OCI-LY3 (cell line): ENCODE measurements at regions not wholly inside any gene's neighbourhood (a gene's known extent, or its start where the extent isn't known, plus 50 kb on each side); places are given as distances from the start of the nearest gene placed in this dataset.

Experiments used
- H2AFZ ChIP-seq: fragments of 200-600, 300-600 bp; shearing (Covaris generic); 2 replicates; pipeline ENCODE4 v1.6.0; 2014; ENCODE audit warnings: antibody characterized with exemption, low read depth, low read length
- H3K27ac ChIP-seq: fragments of 200-600, 300-600 bp; sonication (generic); 2 replicates; pipeline ENCODE4 v1.5.1; 2014; ENCODE audit warnings: mild to moderate bottlenecking, low read length, moderate library complexity, mixed read lengths
- H3K27me3 ChIP-seq: fragments of 200-600, 300-600 bp; sonication (generic); 2 replicates; pipeline ENCODE4 v1.6.1; 2014; ENCODE audit warnings: low read depth, low read length, mixed read lengths
- H3K36me3 ChIP-seq: fragments of 200-600, 300-600 bp; sonication (generic); replicated peaks from 2 replicates; pipeline ENCODE3; 2014; ENCODE audit warnings: low read depth, low read length, mixed read lengths
- H3K4me1 ChIP-seq: fragments of 300-600, 200-600 bp; sonication (generic); 2 replicates; pipeline ENCODE4 v1.6.1; 2014; ENCODE audit warnings: low read length, mixed read lengths
- H3K4me2 ChIP-seq: fragments of 200-600, 300-600 bp; sonication (generic); 2 replicates; pipeline ENCODE4 v1.6.1; 2014; ENCODE audit warnings: low read length, mixed read lengths
- H3K4me3 ChIP-seq: fragments of 300-600, 200-600 bp; sonication (generic); 2 replicates; pipeline ENCODE4 v1.5.1; 2014; ENCODE audit warnings: antibody characterized with exemption, mild to moderate bottlenecking, low read length, moderate library complexity
- H3K79me2 ChIP-seq: fragments of 300-600, 200-600 bp; shearing (Covaris generic); 2 replicates; pipeline ENCODE4 v1.6.1; 2014; ENCODE audit warnings: mild to moderate bottlenecking, low read length, mixed read lengths
- H3K9ac ChIP-seq: fragments of 300-600, 200-600 bp; shearing (Covaris generic); 2 replicates; pipeline ENCODE4 v1.6.0; 2014; ENCODE audit warnings: mild to moderate bottlenecking, low read length, moderate library complexity
- H3K9me3 ChIP-seq: fragments of 200-600, 300-600 bp; shearing (Covaris generic); 2 replicates; pipeline ENCODE4 v1.6.1; 2014; ENCODE audit warnings: low read length, mixed read lengths; ENCODE audit not compliant: insufficient read depth
- H4K20me1 ChIP-seq: fragments of 200-600, 300-600 bp; sonication (generic); 2 replicates; pipeline ENCODE4 v1.6.1; 2016; ENCODE audit warnings: low read length, mixed read lengths; ENCODE audit not compliant: insufficient read depth
- CTCF ChIP-seq: fragments of 200-600, 300-600 bp; sonication (generic); IDR thresholded peaks from 2 replicates; pipeline ENCODE4 v1.5.1; 2014; ENCODE audit warnings: antibody characterized with exemption, low read length, low read depth
- EZH2phosphoT487 ChIP-seq: fragments of 200-600 bp; shearing (Covaris generic); IDR thresholded peaks from 2 replicates; pipeline ENCODE4 v1.6.1; 2018; ENCODE audit warnings: antibody characterized with exemption, mixed run types, low read depth

- H3K36me3 ChIP-seq = no peaks in the 10 kb centered on the region
- no peaks in the 10 kb centered on the region for H3K4me1 ChIP-seq
- no peak overlapping the region for H2AFZ ChIP-seq
- H3K4me2 ChIP-seq = no peak overlapping the region
- H3K9me3 ChIP-seq = no peaks in the 10 kb centered on the region
- TF ChIP-seq EZH2phosphoT487 (no peak), CTCF (no peak)
- no peaks in the 10 kb centered on the region for H3K27me3 ChIP-seq
- H3K4me3 ChIP-seq = no peak overlapping the region
- H3K9ac ChIP-seq = no peak overlapping the region
- H3K79me2 ChIP-seq = no peaks in the 10 kb centered on the region
- no peak overlapping the region for H3K27ac ChIP-seq
- H4K20me1 ChIP-seq = no peaks in the 10 kb centered on the region
Measured at GRCh38 chr3:166714206-166714605, 665.9 kb downstream of the ZBBX start.

GRCh38 chr3:166713787-166714186 lies 666.3 kb downstream of the ZBBX start:
- no peak overlapping the region for H2AFZ ChIP-seq
- no peaks in the 10 kb centered on the region for H3K9me3 ChIP-seq
- H3K9ac ChIP-seq = no peak overlapping the region
- H3K4me3 ChIP-seq = no peak overlapping the region
- H3K79me2 ChIP-seq = no peaks in the 10 kb centered on the region
- no peaks in the 10 kb centered on the region for H3K36me3 ChIP-seq
- no peaks in the 10 kb centered on the region for H3K4me1 ChIP-seq
- H3K27me3 ChIP-seq = no peaks in the 10 kb centered on the region
- H4K20me1 ChIP-seq = no peaks in the 10 kb centered on the region
- no peak for TF ChIP-seq EZH2phosphoT487
- TF ChIP-seq CTCF = no peak
- H3K27ac ChIP-seq = no peak overlapping the region
- H3K4me2 ChIP-seq = no peak overlapping the region

GRCh38 chr3:166706094-166706493 lies 674.0 kb downstream of the ZBBX start:
- H3K79me2 ChIP-seq = no peaks in the 10 kb centered on the region
- H3K27me3 ChIP-seq = no peaks in the 10 kb centered on the region
- H3K9me3 ChIP-seq = no peaks in the 10 kb centered on the region
- no peak overlapping the region for H2AFZ ChIP-seq
- no peak for TF ChIP-seq EZH2phosphoT487
- no peak for TF ChIP-seq CTCF
- no peaks in the 10 kb centered on the region for H3K4me1 ChIP-seq
- H3K27ac ChIP-seq = no peak overlapping the region
- H3K4me2 ChIP-seq = no peak overlapping the region
- H3K9ac ChIP-seq = no peak overlapping the region
- no peaks in the 10 kb centered on the region for H3K36me3 ChIP-seq
- no peaks in the 10 kb centered on the region for H4K20me1 ChIP-seq
- no peak overlapping the region for H3K4me3 ChIP-seq

GRCh38 chr3:166697495-166697894 lies 682.6 kb downstream of the ZBBX start:
- H4K20me1 ChIP-seq = no peaks in the 10 kb centered on the region
- H3K4me3 ChIP-seq = no peak overlapping the region
- no peaks in the 10 kb centered on the region for H3K79me2 ChIP-seq
- H3K4me2 ChIP-seq = no peak overlapping the region
- no peaks in the 10 kb centered on the region for H3K4me1 ChIP-seq
- no peak for TF ChIP-seq EZH2phosphoT487
- TF ChIP-seq CTCF = no peak
- no peak overlapping the region for H2AFZ ChIP-seq
- H3K27me3 ChIP-seq = no peaks in the 10 kb centered on the region
- H3K9ac ChIP-seq = no peak overlapping the region
- H3K9me3 ChIP-seq = no peaks in the 10 kb centered on the region
- no peak overlapping the region for H3K27ac ChIP-seq
- H3K36me3 ChIP-seq = no peaks in the 10 kb centered on the region
